ENCODE measurements at regions not wholly inside any gene's neighbourhood (a gene's known extent, or its start where the extent isn't known, plus 50 kb on each side); places are given as distances from the start of the nearest gene placed in this dataset.

GRCh38 chr4:115515772-115516171 lies 402.4 kb upstream of the NDST4 start:
- Histone ChIP-seq H4K20me1 (ENCODE audit: insufficient read depth, low read length) (no peaks in the 10 kb centered on the region), H3K56ac (ENCODE audit: extremely low read depth, insufficient read depth, low read length) (no peak overlapping the region), H3K27ac (ENCODE audit: insufficient read depth, low read length) (no peak overlapping the region), H3K27me3 (ENCODE audit: control insufficient read depth, insufficient read depth, low read length) (no peaks in the 10 kb centered on the region), H4K5ac (ENCODE audit: low read depth, low read length) (no peak overlapping the region), H3K9ac (ENCODE audit: low read depth, low read length) (no peak overlapping the region), H4K8ac (ENCODE audit: low read depth in 2 of 2, low read length in 2 of 2) (no peak overlapping the region), H2BK120ac (ENCODE audit: low read depth, low read length) (no peak overlapping the region), H3K14ac (replicated peaks; ENCODE audit: low read depth, low read length) (no peak overlapping the region), H4K91ac (ENCODE audit: insufficient read depth, low read depth, low read length) (no peak overlapping the region), H2AK9ac (replicated peaks; ENCODE audit: low read depth, low read length, poor library complexity) (no peak overlapping the region), H3K79me1 (ENCODE audit: low read depth in 1 of 2, low read length in 2 of 2) (no peaks in the 10 kb centered on the region), H2AFZ (replicated peaks; ENCODE audit: low read length, poor library complexity) (no peak overlapping the region), H3K9me1 (ENCODE audit: insufficient read depth, low read length) (no peaks in the 10 kb centered on the region), H3K36me3 (ENCODE audit: control insufficient read depth, insufficient read depth, low read length) (no peaks in the 10 kb centered on the region), H3K18ac (ENCODE audit: low read depth, low read length) (no peak overlapping the region), H3K9me3 (ENCODE audit: control insufficient read depth, insufficient read depth, low read length) (0 out of 2 replicates have a peak, but pooled peaks cover 1% of the 10 kb centered on the region), H3K4ac (ENCODE audit: low read depth, low read length) (no peak overlapping the region), H2BK5ac (ENCODE audit: low read depth, low read length, poor library complexity, severe bottlenecking) (no peak overlapping the region), H3K4me2 (ENCODE audit: low read depth, low read length) (no peak overlapping the region), H2AK5ac (ENCODE audit: low read depth, low read length) (no peak overlapping the region), H3K23ac (ENCODE audit: low read depth, low read length) (no peak overlapping the region), H3K4me1 (ENCODE audit: control insufficient read depth, insufficient read depth, low read length) (no peaks in the 10 kb centered on the region), H2BK15ac (ENCODE audit: low read depth, low read length) (no peak overlapping the region), H2BK20ac (ENCODE audit: low read depth, low read length) (no peak overlapping the region), H3K4me3 (ENCODE audit: insufficient read depth, low read depth, low read length) (no peak overlapping the region)
- DNase-seq, result no peak
- ATAC-seq (ENCODE audit: low read depth), result no peak
- no CpG with 5 or more reads among the region's 2 CpGs for WGBS, 2 experiments (ENCODE audit: extremely low coverage in 2 of 2, insufficient read length in 1 of 2)
- intact Hi-C loops (cut with micrococcal nuclease), result no loop called here
- POLR2A ChIA-PET (ENCODE audit: unreplicated experiment), result no interaction called here
- in situ Hi-C loops (cut with MboI; ENCODE audit: low sequenced_read_pairs), result no loop called here
- TF ChIP-seq RAD21 (IDR thresholded peaks at IDR 0.05; ENCODE audit: low read length) (no peak), SMC3 (IDR thresholded peaks at IDR 0.05; ENCODE audit: low read depth, low read length) (no peak), BHLHE40 (IDR thresholded peaks at IDR 0.05; ENCODE audit: low read depth, low read length) (no peak), RFX5 (IDR thresholded peaks at IDR 0.05; ENCODE audit: low read depth, low read length) (no peak), CHD1 (IDR thresholded peaks at IDR 0.05; ENCODE audit: low read depth, low read length) (no peak)
- no TSS peak for BruUV-seq (replicated peaks)
- CTCF ChIA-PET, result no interaction called here
- dilution Hi-C loops (cut with HindIII; ENCODE audit: low sequenced_read_pairs, unreplicated experiment), result no loop called here

Data from IMR-90 (cell line).